ENCODE measurements at regions not wholly inside any gene's neighbourhood (a gene's known extent, or its start where the extent isn't known, plus 50 kb on each side); places are given as distances from the start of the nearest gene placed in this dataset.

- TF ChIP-seq CTCF (IDR thresholded peaks at IDR 0.05; ENCODE audit: extremely low read depth, missing control alignments): no peak
- DNase-seq (ENCODE audit: low spot score): no peak
Observed at GRCh38 chr4:44914748-44915147, 188.4 kb upstream of the GNPDA2 start.

GRCh38 chr4:44914223-44914622, 187.9 kb upstream of the GNPDA2 start:
- no peak for DNase-seq (ENCODE audit: low spot score)
- no peak for TF ChIP-seq CTCF (IDR thresholded peaks at IDR 0.05; ENCODE audit: extremely low read depth, missing control alignments)

- TF ChIP-seq CTCF (IDR thresholded peaks at IDR 0.05; ENCODE audit: extremely low read depth, missing control alignments): no peak
- no peak for DNase-seq (ENCODE audit: low spot score)
Observed at GRCh38 chr4:44912980-44913379, 186.6 kb upstream of the GNPDA2 start.

GRCh38 chr4:44908565-44908964, 182.2 kb upstream of the GNPDA2 start:
- no peak for DNase-seq (ENCODE audit: low spot score)
- no peak for TF ChIP-seq CTCF (IDR thresholded peaks at IDR 0.05; ENCODE audit: extremely low read depth, missing control alignments)

GRCh38 chr4:44872246-44872645, 145.9 kb upstream of the GNPDA2 start:
- TF ChIP-seq CTCF (IDR thresholded peaks at IDR 0.05; ENCODE audit: extremely low read depth, missing control alignments): no peak

GRCh38 chr4:44871133-44871532, 144.8 kb upstream of the GNPDA2 start:
- TF ChIP-seq CTCF (IDR thresholded peaks at IDR 0.05; ENCODE audit: extremely low read depth, missing control alignments): no peak
- DNase-seq (ENCODE audit: low spot score): no peak

More at GRCh38 chr4:44872246-44872645, 145.9 kb upstream of the GNPDA2 start:
- DNase-seq (ENCODE audit: low spot score): no peak

GRCh38 chr4:44869985-44870384, 143.6 kb upstream of the GNPDA2 start:
- no peak for TF ChIP-seq CTCF (IDR thresholded peaks at IDR 0.05; ENCODE audit: extremely low read depth, missing control alignments)
- DNase-seq (ENCODE audit: low spot score): no peak
